ENCODE measurements at regions not wholly inside any gene's neighbourhood (a gene's known extent, or its start where the extent isn't known, plus 50 kb on each side); places are given as distances from the start of the nearest gene placed in this dataset.
A peak's percentile ranks its signal among the peaks of the same experiment; 100 is the strongest.

- no peak overlapping the region for H3K4me2 ChIP-seq (ENCODE audit: insufficient read depth, low read length)
- intact Hi-C loops (cut with micrococcal nuclease), result no loop called here
- ChIA-PET CTCF (ENCODE audit: low intra/inter-chr PET ratio) (no interaction called here), POLR2A (interaction anchor here (1.2 kb wide), 1 partner anchor 11 kb away, joined by 4 read pairs; no protein-coding TSS in a partner anchor)
- WGBS (ENCODE audit: insufficient coverage, low coverage, missing lambda C conversion rate), result 0% methylated on average over 1 of the region's 1 CpG
- H3K36me3 ChIP-seq (ENCODE audit: control insufficient read depth, insufficient read depth, low read length), result no peaks in the 10 kb centered on the region
- FAIRE-seq (peak; percentile 15), ATAC-seq (no peak), DNase-seq (ENCODE audit: extremely low read depth in 1 of 4, low spot score in 3 of 4) (no peak)
- no peak overlapping the region for H2AFZ ChIP-seq (ENCODE audit: low read depth, low read length)
- no peaks in the 10 kb centered on the region for H3K4me1 ChIP-seq (replicated peaks in 1 of 2; ENCODE audit: control insufficient read depth in 2 of 2, insufficient read depth in 2 of 2, low read length in 2 of 2)
- no peaks in the 10 kb centered on the region for H3K27me3 ChIP-seq (ENCODE audit: control insufficient read depth in 2 of 2, insufficient read depth in 2 of 2, low read length in 2 of 2)
- TF ChIP-seq MIER1 (IDR thresholded peaks at IDR 0.05; ENCODE audit: low read depth), result no peak
- TF ChIP-seq MYC (IDR thresholded peaks at IDR 0.05; ENCODE audit: low read depth, low read length), result no peak
- no peak for TF ChIP-seq MYC (CRISPR knock-in tag; IDR thresholded peaks at IDR 0.05; ENCODE audit: borderline replicate concordance, low read depth)
- TF ChIP-seq, protein P1, sequence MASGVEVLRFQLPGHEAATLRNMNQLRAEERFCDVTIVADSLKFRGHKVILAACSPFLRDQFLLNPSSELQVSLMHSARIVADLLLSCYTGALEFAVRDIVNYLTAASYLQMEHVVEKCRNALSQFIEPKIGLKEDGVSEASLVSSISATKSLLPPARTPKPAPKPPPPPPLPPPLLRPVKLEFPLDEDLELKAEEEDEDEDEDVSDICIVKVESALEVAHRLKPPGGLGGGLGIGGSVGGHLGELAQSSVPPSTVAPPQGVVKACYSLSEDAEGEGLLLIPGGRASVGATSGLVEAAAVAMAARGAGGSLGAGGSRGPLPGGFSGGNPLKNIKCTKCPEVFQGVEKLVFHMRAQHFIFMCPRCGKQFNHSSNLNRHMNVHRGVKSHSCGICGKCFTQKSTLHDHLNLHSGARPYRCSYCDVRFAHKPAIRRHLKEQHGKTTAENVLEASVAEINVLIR (CRISPR knock-in tag; IDR thresholded peaks at IDR 0.05), result no peak
- no peak for TF ChIP-seq KHSRP (IDR thresholded peaks at IDR 0.05)
- no peak for TF ChIP-seq NR0B1 (IDR thresholded peaks at IDR 0.05; ENCODE audit: partially characterized antibody)
- H3K9me3 ChIP-seq (replicated peaks; ENCODE audit: control insufficient read depth, insufficient read depth, low read depth, low read length), result no peaks in the 10 kb centered on the region
- H3K9ac ChIP-seq (ENCODE audit: insufficient read depth in 1 of 2, low read depth in 2 of 2, low read length in 2 of 2), result no peak overlapping the region
- H4K20me1 ChIP-seq (replicated peaks; ENCODE audit: control insufficient read depth, insufficient read depth, low read length), result no peaks in the 10 kb centered on the region
- in situ Hi-C loops (cut with MboI), result no loop called here
- BruUV-seq (replicated peaks), result no TSS peak
- H3K4me3 ChIP-seq, result no peak overlapping the region
- H3K9me1 ChIP-seq (ENCODE audit: control insufficient read depth, insufficient read depth, low read length), result no peaks in the 10 kb centered on the region
- no peak overlapping the region for H3K27ac ChIP-seq (ENCODE audit: extremely low read depth, low read depth, low read length)
- no peaks in the 10 kb centered on the region for H3K79me2 ChIP-seq (ENCODE audit: control insufficient read depth, insufficient read depth, low read length)
Observed at GRCh38 chr12:31790759-31791158, 61.9 kb upstream of the AMN1 start.

Measured in K562 (cell line).